B cell (primary cell): ENCODE measurements at regions not wholly inside any gene's neighbourhood (a gene's known extent, or its start where the extent isn't known, plus 50 kb on each side); places are given as distances from the start of the nearest gene placed in this dataset.

Source experiments
- CTCF ChIP-seq: fragments of 200-600 bp; IDR thresholded peaks from one replicate; pipeline ENCODE4 v1.8.0; 2022; ENCODE audit warnings: antibody characterized with exemption, mild to moderate bottlenecking
- EZH2 ChIP-seq: IDR thresholded peaks from 2 replicates; pipeline ENCODE4 v1.6.1; 2012; ENCODE audit warnings: borderline replicate concordance, low read depth, mild to moderate bottlenecking, moderate library complexity, low read length; ENCODE audit not compliant: insufficient read depth, poor library complexity, severe bottlenecking

DNA sequence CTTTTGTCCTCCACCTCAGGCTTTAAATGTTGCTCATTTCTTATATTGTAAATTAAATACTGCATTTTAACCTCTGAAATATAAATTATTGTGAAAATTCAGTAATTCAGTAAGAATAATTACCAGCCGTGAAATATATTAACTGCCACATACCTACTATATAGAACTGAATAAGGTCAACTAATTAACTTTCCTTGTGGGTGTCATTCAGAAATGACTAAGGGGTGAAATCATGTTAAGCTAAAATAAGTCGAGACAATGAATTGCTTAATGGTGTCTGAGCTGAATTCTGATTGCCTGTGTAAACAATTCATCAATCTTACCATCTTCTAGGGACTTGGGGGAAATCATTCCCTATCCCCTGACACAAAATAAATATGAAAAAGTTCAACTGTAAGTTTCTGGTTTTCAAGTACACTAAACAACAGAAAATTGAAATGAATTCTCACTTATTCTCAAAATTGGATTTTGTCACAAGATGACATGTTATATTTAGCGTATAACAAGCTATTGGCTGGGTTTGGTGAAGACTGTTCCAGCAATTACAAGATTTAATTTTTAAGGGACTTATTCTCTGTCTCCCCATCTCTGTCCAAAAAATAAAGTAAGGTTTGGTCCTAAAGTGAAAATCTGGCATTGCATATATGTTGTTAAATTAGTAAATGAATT, 255.1 kb downstream of the METTL4 start:
- TF ChIP-seq CTCF (no peak), EZH2 (no peak)
